ENCODE measurements at regions not wholly inside any gene's neighbourhood (a gene's known extent, or its start where the extent isn't known, plus 50 kb on each side); places are given as distances from the start of the nearest gene placed in this dataset.
"Not testable (repeated sequence)": the region's sequence is repeated elsewhere in the genome, so short reads cannot be mapped to it uniquely, and the experiment has no call there.

DNA sequence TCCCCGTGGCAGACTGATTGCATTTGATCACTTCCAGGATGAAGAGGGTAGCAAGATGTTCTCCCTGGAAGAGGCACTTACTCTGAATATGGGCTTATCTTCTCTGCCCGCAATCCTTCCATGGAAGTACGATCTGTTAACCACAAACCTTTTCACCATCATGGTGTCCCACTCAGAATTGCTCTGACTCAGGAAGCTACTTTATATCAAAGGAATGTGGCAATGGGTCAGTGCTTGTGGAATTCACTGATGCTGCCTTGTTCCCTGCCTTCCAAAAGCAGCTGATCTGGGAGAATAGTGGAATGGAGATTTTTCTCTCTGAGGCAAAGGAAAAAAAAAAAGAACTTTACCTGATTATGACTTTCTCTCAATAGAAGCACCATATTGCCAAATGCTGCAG is 306.1 kb upstream of the WSB1 start:
- H3K9me3 ChIP-seq; H3K27me3 ChIP-seq (ENCODE audit: insufficient read depth); H3K9ac ChIP-seq; H3K4me3 ChIP-seq (ENCODE audit: low read depth in 2 of 2, low read length in 1 of 2); H3K4me2 ChIP-seq; DNase-seq; H3K79me2 ChIP-seq (ENCODE audit: insufficient read depth); CTCF ChIA-PET; H3F3A ChIP-seq (replicated peaks; ENCODE audit: insufficient read depth); H4K20me1 ChIP-seq (ENCODE audit: insufficient read depth); H3K9me2 ChIP-seq; POLR2A ChIA-PET; H2AFZ ChIP-seq (ENCODE audit: low read depth); H3K36me3 ChIP-seq (replicated peaks in 1 of 2; ENCODE audit: control insufficient read depth in 1 of 2, insufficient read depth in 2 of 2, low read length in 1 of 2); H3K4me1 ChIP-seq (ENCODE audit: control insufficient read depth in 1 of 2, insufficient read depth in 2 of 2, low read depth in 1 of 2, low read length in 1 of 2): not testable (repeated sequence)
- peak overlapping the region in 1 of 2 experiments; percentile 48; a peak in 1 of 4 replicates for H3K27ac ChIP-seq (ENCODE audit: low read depth in 2 of 2, low read length in 1 of 2)
- TF ChIP-seq FOSL2 (IDR thresholded peaks at IDR 0.05; ENCODE audit: borderline replicate concordance, low read depth): peak; percentile 40; the same call in 1 of the 2 replicates
- 0 out of 2 replicates have a peak, but pooled peaks have one; percentile 7 for TF ChIP-seq JUND (IDR thresholded peaks at IDR 0.05)
- WGBS (ENCODE audit: low lambda C conversion rate): 19% methylated on average over 3 of the region's 3 CpGs

DNA sequence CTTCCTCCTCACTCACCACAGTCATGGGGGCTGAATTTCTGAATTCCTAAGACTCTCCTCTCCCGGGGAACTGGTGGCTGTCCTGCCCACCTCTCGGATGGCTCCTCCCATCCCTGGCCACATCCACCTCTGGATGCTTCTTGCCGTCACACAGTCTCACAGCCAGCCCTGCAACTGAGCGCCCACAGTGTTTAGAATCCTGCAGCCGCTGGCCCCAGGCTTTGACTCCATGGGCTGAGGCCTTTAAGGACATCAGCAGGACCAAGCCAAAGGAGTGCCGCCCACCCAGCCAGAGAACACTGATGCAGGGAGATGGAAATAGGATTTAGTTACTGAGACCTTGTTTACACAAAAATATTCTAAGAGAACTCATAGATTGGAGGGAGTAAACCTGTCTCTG is 299.3 kb upstream of the WSB1 start:
- POLR2A ChIA-PET; DNase-seq; H3K4me1 ChIP-seq (ENCODE audit: control insufficient read depth in 1 of 2, insufficient read depth in 2 of 2, low read depth in 1 of 2, low read length in 1 of 2); H4K20me1 ChIP-seq (ENCODE audit: insufficient read depth); H3K9me2 ChIP-seq; H3K9me3 ChIP-seq; H3K9ac ChIP-seq; H3K79me2 ChIP-seq (ENCODE audit: insufficient read depth); H3K27me3 ChIP-seq (ENCODE audit: insufficient read depth); CTCF ChIA-PET; H3K4me3 ChIP-seq (ENCODE audit: low read depth in 2 of 2, low read length in 1 of 2); H3K4me2 ChIP-seq; H3F3A ChIP-seq (replicated peaks; ENCODE audit: insufficient read depth); H3K27ac ChIP-seq (ENCODE audit: low read depth in 2 of 2, low read length in 1 of 2); H2AFZ ChIP-seq (ENCODE audit: low read depth): not testable (repeated sequence)
- 56% methylated on average over 6 of the region's 6 CpGs for WGBS (ENCODE audit: low lambda C conversion rate)
- peaks cover 2 to 18% of the 10 kb centered on the region in 2 experiments for H3K36me3 ChIP-seq (replicated peaks in 1 of 2; ENCODE audit: control insufficient read depth in 1 of 2, insufficient read depth in 2 of 2, low read length in 1 of 2)

DNA sequence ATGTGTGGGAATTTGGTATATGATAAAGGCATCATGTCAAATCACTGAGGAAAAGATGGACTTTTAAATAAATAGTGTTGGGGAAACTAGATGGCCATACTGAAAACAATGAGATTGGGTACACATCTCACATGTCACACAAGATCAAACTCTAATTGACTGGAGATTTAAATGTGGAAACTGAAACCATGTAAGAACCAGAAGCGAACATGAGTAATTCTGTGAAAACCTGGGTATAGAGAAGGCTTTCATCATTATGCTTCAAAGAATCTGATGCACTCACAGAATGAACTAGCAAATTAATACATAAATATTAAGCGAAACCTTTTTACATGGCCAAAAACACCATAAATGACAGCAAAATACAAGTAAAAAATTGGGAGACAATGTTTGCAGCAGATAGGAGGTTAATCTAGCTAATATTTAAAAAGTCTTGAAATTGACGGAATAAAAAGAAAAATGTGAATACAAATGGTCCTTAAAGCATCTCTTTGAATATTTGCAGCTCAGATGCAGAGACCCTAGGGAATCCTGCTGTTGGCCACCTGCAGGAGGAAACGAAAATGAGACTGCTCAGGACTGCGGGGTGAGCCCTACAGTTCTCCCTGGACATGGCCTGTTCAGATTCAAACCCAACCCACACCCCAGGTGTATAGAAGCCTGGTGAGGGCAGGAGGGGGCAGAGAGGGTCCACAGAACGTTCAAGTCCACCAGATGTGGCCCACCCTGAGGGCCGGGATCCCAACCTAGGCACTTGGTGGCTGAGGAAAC is 297.6 kb upstream of the WSB1 start:
- H3K9me3 ChIP-seq; H3K4me3 ChIP-seq (ENCODE audit: low read depth in 2 of 2, low read length in 1 of 2); H3K9ac ChIP-seq; H4K20me1 ChIP-seq (ENCODE audit: insufficient read depth); H3K27ac ChIP-seq (ENCODE audit: low read depth in 2 of 2, low read length in 1 of 2); DNase-seq; H2AFZ ChIP-seq (ENCODE audit: low read depth); H3K4me2 ChIP-seq; H3K9me2 ChIP-seq; CTCF ChIA-PET; H3K4me1 ChIP-seq (ENCODE audit: control insufficient read depth in 1 of 2, insufficient read depth in 2 of 2, low read depth in 1 of 2, low read length in 1 of 2); POLR2A ChIA-PET; H3K27me3 ChIP-seq (ENCODE audit: insufficient read depth); H3F3A ChIP-seq (replicated peaks; ENCODE audit: insufficient read depth); H3K79me2 ChIP-seq (ENCODE audit: insufficient read depth): not testable (repeated sequence)
- 44% methylated on average over 5 of the region's 7 CpGs for WGBS (ENCODE audit: low lambda C conversion rate)
- H3K36me3 ChIP-seq (replicated peaks in 1 of 2; ENCODE audit: control insufficient read depth in 1 of 2, insufficient read depth in 2 of 2, low read length in 1 of 2): peaks cover 2 to 12% of the 10 kb centered on the region in 2 experiments

DNA sequence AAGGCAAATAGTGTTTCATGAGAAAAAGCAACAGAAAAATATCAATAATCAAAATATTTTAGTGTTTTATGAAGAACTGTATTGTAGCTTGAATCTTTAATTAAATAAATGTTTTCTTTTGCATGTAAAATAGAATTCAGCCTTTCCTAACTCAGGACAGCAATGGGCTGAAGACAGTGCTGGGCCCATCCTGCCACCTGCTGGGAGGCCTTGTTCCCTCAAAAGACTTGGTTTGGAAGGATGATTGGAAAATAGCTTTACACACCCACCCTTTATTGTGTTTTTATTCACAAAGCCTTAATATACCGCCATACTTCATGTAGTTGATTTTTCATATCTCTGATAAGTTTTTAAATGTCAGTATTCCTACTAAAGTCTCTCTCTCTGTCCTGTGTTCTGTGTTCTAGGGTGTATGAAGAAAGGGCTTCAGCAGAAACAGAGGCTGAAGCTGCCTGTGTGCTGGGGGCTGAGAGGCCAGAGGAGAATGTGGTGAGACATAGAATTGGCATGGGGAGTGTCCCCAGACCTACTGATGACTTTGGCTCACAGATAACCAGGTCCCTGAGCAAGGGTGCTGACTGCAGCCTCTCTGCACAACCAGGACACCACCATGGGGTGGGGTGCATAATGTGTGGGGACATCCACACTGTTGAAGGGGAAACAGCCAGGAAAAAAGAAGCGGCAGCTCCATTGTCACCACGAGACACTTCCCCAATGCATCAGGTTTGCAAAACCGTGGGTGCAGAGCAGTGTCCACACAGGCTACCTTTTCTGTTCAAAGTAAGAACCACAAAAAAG is 286.0 kb upstream of the WSB1 start:
- H3F3A ChIP-seq (replicated peaks; ENCODE audit: insufficient read depth); H4K20me1 ChIP-seq (ENCODE audit: insufficient read depth); H3K4me1 ChIP-seq (ENCODE audit: control insufficient read depth in 1 of 2, insufficient read depth in 2 of 2, low read depth in 1 of 2, low read length in 1 of 2); H3K9me2 ChIP-seq; H3K9ac ChIP-seq; H3K4me3 ChIP-seq (ENCODE audit: low read depth in 2 of 2, low read length in 1 of 2); CTCF ChIA-PET; POLR2A ChIA-PET; H3K27ac ChIP-seq (ENCODE audit: low read depth in 2 of 2, low read length in 1 of 2); H3K4me2 ChIP-seq; H3K9me3 ChIP-seq; H3K27me3 ChIP-seq (ENCODE audit: insufficient read depth); H2AFZ ChIP-seq (ENCODE audit: low read depth); DNase-seq; H3K79me2 ChIP-seq (ENCODE audit: insufficient read depth): not testable (repeated sequence)
- TF ChIP-seq, protein P1, sequence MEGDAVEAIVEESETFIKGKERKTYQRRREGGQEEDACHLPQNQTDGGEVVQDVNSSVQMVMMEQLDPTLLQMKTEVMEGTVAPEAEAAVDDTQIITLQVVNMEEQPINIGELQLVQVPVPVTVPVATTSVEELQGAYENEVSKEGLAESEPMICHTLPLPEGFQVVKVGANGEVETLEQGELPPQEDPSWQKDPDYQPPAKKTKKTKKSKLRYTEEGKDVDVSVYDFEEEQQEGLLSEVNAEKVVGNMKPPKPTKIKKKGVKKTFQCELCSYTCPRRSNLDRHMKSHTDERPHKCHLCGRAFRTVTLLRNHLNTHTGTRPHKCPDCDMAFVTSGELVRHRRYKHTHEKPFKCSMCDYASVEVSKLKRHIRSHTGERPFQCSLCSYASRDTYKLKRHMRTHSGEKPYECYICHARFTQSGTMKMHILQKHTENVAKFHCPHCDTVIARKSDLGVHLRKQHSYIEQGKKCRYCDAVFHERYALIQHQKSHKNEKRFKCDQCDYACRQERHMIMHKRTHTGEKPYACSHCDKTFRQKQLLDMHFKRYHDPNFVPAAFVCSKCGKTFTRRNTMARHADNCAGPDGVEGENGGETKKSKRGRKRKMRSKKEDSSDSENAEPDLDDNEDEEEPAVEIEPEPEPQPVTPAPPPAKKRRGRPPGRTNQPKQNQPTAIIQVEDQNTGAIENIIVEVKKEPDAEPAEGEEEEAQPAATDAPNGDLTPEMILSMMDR (IDR thresholded peaks at IDR 0.05): peak; percentile 26; the same call in 1 of the 2 replicates
- TF ChIP-seq RAD21 (IDR thresholded peaks at IDR 0.05; ENCODE audit: low read length): 0 out of 2 replicates have a peak, but pooled peaks have one; percentile 3
- H3K36me3 ChIP-seq (replicated peaks in 1 of 2; ENCODE audit: control insufficient read depth in 1 of 2, insufficient read depth in 2 of 2, low read length in 1 of 2): peaks cover 3 to 20% of the 10 kb centered on the region in 2 experiments
- WGBS (ENCODE audit: low lambda C conversion rate): 31% methylated on average over 4 of the region's 4 CpGs

Data from SK-N-SH (cell line).